Heart left ventricle (tissue), 13 donors: ENCODE measurements at regions not wholly inside any gene's neighbourhood (a gene's known extent, or its start where the extent isn't known, plus 50 kb on each side); places are given as distances from the start of the nearest gene placed in this dataset.

Experiments used
- CTCF ChIP-seq, 12 donors: fragments of 200-600 bp; sonication (generic) in 4 of 12; IDR thresholded peaks; one replicate each; pipeline versions ENCODE4 v1.5.0 to v1.8.0; 2018 to 2022; ENCODE audit warnings: antibody characterized with exemption in 12 of 12, mild to moderate bottlenecking in 5 of 12
- POLR2A ChIP-seq, 2 donors: fragments of 450-650 bp; IDR thresholded peaks; one replicate each; pipeline ENCODE4 v1.6.1; 2017; ENCODE audit warnings: antibody characterized with exemption in 2 of 2, mild to moderate bottlenecking in 2 of 2, moderate library complexity in 2 of 2
- donor health status: ischemic (EF 13 %, LVEDD 7.1; RV severe dilation, severe dysfunction).
- donor health status: DM: no; HTN: yes; CAD: no.
- donor health status: DM: no; HTN: no; CAD: no.
- donor health status: ischemic (EF 25% LVEDD 6.9; RV normal size, moderate dysfunction).
- donor health status: ischemic (EF 25% LVEDD 5.7; RV mildly dilated, moderate dysfunction).
- donor health status: ischemic (EF 35%, LVEDD 5.7; RV mildly dilated, moderate dysfunction).
- donor health status: nonischemic (EF 11% LVEDD 7.7; RV severe dilation, severe dysfunction).
- donor health status: DM: yes; HTN: yes; CAD: no.
- donor health status: PGD.
- donor health status: ischemic (EF 29% LVEDD 5.4; RV normal size, mild dysfunction).
- donor health status: nonischemic (EF 23%, LVEDD 6.1; RV moderate dilation, normal function).

- no peak for TF ChIP-seq CTCF (IDR thresholded peaks at IDR 0.05)
- no peak for TF ChIP-seq POLR2A (IDR thresholded peaks at IDR 0.05)
Observed at GRCh38 chr2:65666156-65666725, 233.8 kb upstream of the SPRED2 start.
